Prostate gland (tissue), 2 donors: ENCODE measurements at regions not wholly inside any gene's neighbourhood (a gene's known extent, or its start where the extent isn't known, plus 50 kb on each side); places are given as distances from the start of the nearest gene placed in this dataset.

Experiments used
- DNase-seq: peaks from one replicate; pipeline ENCODE4 v3.0.0-alpha.2; 2019; ENCODE audit warnings: low spot score
- H3K27ac ChIP-seq, 2 donors: fragments of 200-600 bp; sonication (generic); 2 replicates each; pipeline ENCODE4 v1.5.1; 2017 to 2019
- H3K27me3 ChIP-seq: fragments of 200-600 bp; sonication (generic); replicated peaks from 2 replicates; pipeline ENCODE4 v1.5.1; 2019; ENCODE audit not compliant: insufficient read depth
- H3K36me3 ChIP-seq, 2 donors: fragments of 200-600 bp; sonication (generic); 1 replicate in 1 of 2; 2 replicates in 1 of 2; pipeline versions ENCODE4 v1.5.1 to v1.8.1; 2017 to 2019
- H3K4me1 ChIP-seq: fragments of 200-600 bp; sonication (generic); replicated peaks from 2 replicates; pipeline ENCODE4 v1.5.1; 2019
- H3K4me3 ChIP-seq, 2 donors: fragments of 200-600 bp; sonication (generic); 2 replicates each; pipeline ENCODE4 v1.5.1; 2017 to 2019
- H3K9me3 ChIP-seq: fragments of 200-600 bp; sonication (generic); 2 replicates; pipeline ENCODE4 v1.5.1; 2017
- POLR2A ChIP-seq: fragments of 450-650 bp; IDR thresholded peaks from one replicate; pipeline ENCODE4 v1.6.1; 2016; ENCODE audit warnings: antibody characterized with exemption, mild to moderate bottlenecking
- POLR2AphosphoS5 ChIP-seq: sonication (generic); formaldehyde crosslinking; IDR thresholded peaks from one replicate; pipeline ENCODE4 v1.6.1; 2017; ENCODE audit warnings: antibody characterized with exemption
- WGBS: methylation state at CpG from one replicate; pipeline ENCODE4 v1.1.5; 2018; 5-methylcytosine and 5-hydroxymethylcytosine counted together
- intact Hi-C: fragments of 100-400 bp; cut with DNase I; formaldehyde crosslinking; loops from one replicate; pipeline ENCODE4 v1.14.2; 2022
- TF ChIP-seq, protein P1 (sequence below), 4 experiments: fragments of 200-600 bp in 2 of 4; fragments of 450-650 bp in 2 of 4; sonication (generic) in 2 of 4; IDR thresholded peaks; 1 replicate in 3 of 4; 2 replicates in 1 of 4; pipeline ENCODE4 v1.5.1; 2016 to 2019; ENCODE audit warnings: antibody characterized with exemption in 4 of 4, mild to moderate bottlenecking in 2 of 4, moderate library complexity in 2 of 4

DNA sequence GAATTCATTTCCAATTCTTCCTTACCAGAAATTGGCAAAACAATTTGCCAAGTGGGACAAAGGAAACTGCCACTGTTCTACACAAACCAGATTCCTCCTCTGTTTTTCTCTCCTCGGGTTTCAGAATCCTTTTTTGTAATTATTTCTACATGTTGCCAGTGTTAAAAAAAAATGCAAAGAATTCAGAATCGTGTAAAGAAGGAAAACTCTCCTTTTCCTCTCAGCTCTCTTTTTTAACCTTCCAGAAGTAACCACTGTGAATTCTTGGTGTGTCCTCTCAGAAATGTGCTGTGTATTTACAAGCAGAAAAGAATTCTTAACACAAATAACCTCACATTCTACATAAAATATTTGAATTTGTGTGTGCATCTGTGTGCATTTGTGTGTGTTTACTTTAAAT lies 224.6 kb downstream of the DRD1 start:
- WGBS: 1% methylated on average over 2 of the region's 2 CpGs
- H3K4me1 ChIP-seq: no peaks in the 10 kb centered on the region
- TF ChIP-seq POLR2AphosphoS5: no peak
- TF ChIP-seq, protein P1, sequence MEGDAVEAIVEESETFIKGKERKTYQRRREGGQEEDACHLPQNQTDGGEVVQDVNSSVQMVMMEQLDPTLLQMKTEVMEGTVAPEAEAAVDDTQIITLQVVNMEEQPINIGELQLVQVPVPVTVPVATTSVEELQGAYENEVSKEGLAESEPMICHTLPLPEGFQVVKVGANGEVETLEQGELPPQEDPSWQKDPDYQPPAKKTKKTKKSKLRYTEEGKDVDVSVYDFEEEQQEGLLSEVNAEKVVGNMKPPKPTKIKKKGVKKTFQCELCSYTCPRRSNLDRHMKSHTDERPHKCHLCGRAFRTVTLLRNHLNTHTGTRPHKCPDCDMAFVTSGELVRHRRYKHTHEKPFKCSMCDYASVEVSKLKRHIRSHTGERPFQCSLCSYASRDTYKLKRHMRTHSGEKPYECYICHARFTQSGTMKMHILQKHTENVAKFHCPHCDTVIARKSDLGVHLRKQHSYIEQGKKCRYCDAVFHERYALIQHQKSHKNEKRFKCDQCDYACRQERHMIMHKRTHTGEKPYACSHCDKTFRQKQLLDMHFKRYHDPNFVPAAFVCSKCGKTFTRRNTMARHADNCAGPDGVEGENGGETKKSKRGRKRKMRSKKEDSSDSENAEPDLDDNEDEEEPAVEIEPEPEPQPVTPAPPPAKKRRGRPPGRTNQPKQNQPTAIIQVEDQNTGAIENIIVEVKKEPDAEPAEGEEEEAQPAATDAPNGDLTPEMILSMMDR (IDR thresholded peaks at IDR 0.05): no peak
- TF ChIP-seq POLR2A: no peak
- H3K27ac ChIP-seq: no peak overlapping the region
- DNase-seq: no peak
- intact Hi-C loops: no loop called here
- H3K4me3 ChIP-seq: no peak overlapping the region
- H3K9me3 ChIP-seq: no peaks in the 10 kb centered on the region
- no peaks in the 10 kb centered on the region for H3K27me3 ChIP-seq
- no peaks in the 10 kb centered on the region for H3K36me3 ChIP-seq

- intact Hi-C loops: no loop called here
- Histone ChIP-seq H3K9me3 (no peaks in the 10 kb centered on the region), H3K27ac (no peak overlapping the region), H3K36me3 (no peaks in the 10 kb centered on the region), H3K27me3 (no peaks in the 10 kb centered on the region), H3K4me3 (no peak overlapping the region), H3K4me1 (no peaks in the 10 kb centered on the region)
- peak; percentile 39 for TF ChIP-seq POLR2AphosphoS5
- TF ChIP-seq, protein P1 (IDR thresholded peaks at IDR 0.05): no peak
- peak; percentile 52 for DNase-seq
- WGBS: 51% methylated on average over 6 of the region's 6 CpGs
These were observed 227.0 kb downstream of the DRD1 start for GRCh38 chr5:175216991-175217390.

GRCh38 chr5:175215906-175216305 lies 228.1 kb downstream of the DRD1 start:
- no peaks in the 10 kb centered on the region for H3K9me3 ChIP-seq
- intact Hi-C loops: no loop called here
- no peaks in the 10 kb centered on the region for H3K36me3 ChIP-seq
- TF ChIP-seq, protein P1 (IDR thresholded peaks at IDR 0.05): no peak
- TF ChIP-seq POLR2AphosphoS5 (no peak), POLR2A (no peak)
- WGBS: 59% methylated on average over 11 of the region's 11 CpGs
- H3K4me3 ChIP-seq: no peak overlapping the region
- no peak overlapping the region for H3K27ac ChIP-seq
- H3K4me1 ChIP-seq: no peaks in the 10 kb centered on the region
- DNase-seq: no peak
- no peaks in the 10 kb centered on the region for H3K27me3 ChIP-seq

GRCh38 chr5:175214152-175214551 lies 229.8 kb downstream of the DRD1 start:
- no peak overlapping the region for H3K4me3 ChIP-seq
- no peaks in the 10 kb centered on the region for H3K27me3 ChIP-seq
- DNase-seq: peak; percentile 20
- intact Hi-C loops: no loop called here
- 7% methylated on average over 2 of the region's 2 CpGs for WGBS
- H3K4me1 ChIP-seq: no peaks in the 10 kb centered on the region
- H3K27ac ChIP-seq: no peak overlapping the region
- H3K36me3 ChIP-seq: no peaks in the 10 kb centered on the region
- no peak for TF ChIP-seq POLR2AphosphoS5
- TF ChIP-seq POLR2A: no peak
- TF ChIP-seq, protein P1 (IDR thresholded peaks at IDR 0.05): no peak
- H3K9me3 ChIP-seq: no peaks in the 10 kb centered on the region

DNA sequence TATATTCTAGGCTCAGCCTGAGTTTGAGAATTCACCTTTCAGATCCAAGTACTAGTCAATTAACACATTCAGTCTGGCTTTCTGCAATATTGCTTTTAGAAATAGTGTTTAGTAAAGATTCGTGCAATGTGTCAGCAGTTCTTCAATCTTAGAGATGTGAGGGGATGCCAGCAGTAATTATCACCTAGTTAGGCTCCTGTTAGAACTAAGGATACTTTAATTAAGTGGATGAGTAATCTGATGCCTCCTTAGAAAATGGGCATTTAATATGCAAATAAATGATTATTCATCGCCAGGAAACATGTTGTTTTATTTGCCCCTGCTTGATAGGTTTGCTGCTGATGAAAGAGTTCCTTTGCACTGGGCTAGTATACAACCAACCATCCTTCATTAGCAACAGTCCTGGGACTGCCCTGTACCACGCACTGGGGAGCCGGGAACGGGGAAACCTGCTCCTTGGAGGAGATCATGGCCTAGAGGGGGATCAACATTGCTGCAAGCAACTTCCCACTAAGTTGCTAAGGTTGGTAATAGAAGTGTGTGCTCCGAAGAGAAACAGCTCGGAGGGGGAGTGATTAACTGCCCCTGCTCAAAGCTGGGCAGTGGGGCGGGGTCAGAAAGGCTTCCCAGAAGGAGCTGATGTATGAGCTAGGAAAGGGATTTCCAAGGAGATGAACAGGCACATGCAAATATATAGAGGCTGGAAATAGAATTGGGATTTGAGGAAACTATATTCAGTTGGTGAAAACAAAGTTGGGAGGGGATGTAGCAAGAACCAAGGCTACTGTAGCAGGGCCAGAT lies 231.8 kb downstream of the DRD1 start:
- H3K27ac ChIP-seq: no peak overlapping the region
- no peaks in the 10 kb centered on the region for H3K27me3 ChIP-seq
- intact Hi-C loops: no loop called here
- H3K36me3 ChIP-seq: no peaks in the 10 kb centered on the region
- TF ChIP-seq POLR2A: no peak
- TF ChIP-seq POLR2AphosphoS5: no peak
- TF ChIP-seq, protein P1 (IDR thresholded peaks at IDR 0.05): no peak
- H3K4me1 ChIP-seq: no peaks in the 10 kb centered on the region
- 80% methylated on average over 8 of the region's 8 CpGs for WGBS
- H3K4me3 ChIP-seq: no peak overlapping the region
- DNase-seq: no peak
- H3K9me3 ChIP-seq: no peaks in the 10 kb centered on the region
